GM23338 (cell line): ENCODE measurements at regions not wholly inside any gene's neighbourhood (a gene's known extent, or its start where the extent isn't known, plus 50 kb on each side); places are given as distances from the start of the nearest gene placed in this dataset.

Source experiments
- ATAC-seq: fragments of 200-7000 bp; cut with Tn5 transposase; 3 replicates; pipeline ENCODE4 v1.9.1; 2020
- DNase-seq: peaks from one replicate; pipeline ENCODE4 v3.0.0-alpha.2; 2015; ENCODE audit warnings: low spot score
- H2AFZ ChIP-seq: fragments of 200-600 bp; sonication (generic); 2 replicates; pipeline ENCODE4 v1.8.0; 2016; ENCODE audit warnings: antibody characterized with exemption, mild to moderate bottlenecking, moderate library complexity
- H3F3A ChIP-seq: fragments of 200-600 bp; sonication (generic); replicated peaks from 2 replicates; pipeline ENCODE4 v1.8.0; 2017; ENCODE audit warnings: antibody characterized with exemption, mixed run types, low read depth
- H3K27ac ChIP-seq: fragments of 200-600 bp; sonication (generic); 2 replicates; pipeline ENCODE4 v1.6.1; 2016; ENCODE audit warnings: low read depth
- H3K27me3 ChIP-seq: fragments of 200-600 bp; sonication (generic); 2 replicates; pipeline ENCODE4 v1.8.0; 2016; ENCODE audit warnings: mild to moderate bottlenecking, mixed run types, moderate library complexity; ENCODE audit not compliant: insufficient read depth
- H3K36me3 ChIP-seq: fragments of 200-600 bp; sonication (generic); 2 replicates; pipeline ENCODE4 v1.8.0; 2016; ENCODE audit warnings: mild to moderate bottlenecking; ENCODE audit not compliant: insufficient read depth
- H3K4me1 ChIP-seq: fragments of 200-600 bp; sonication (generic); 2 replicates; pipeline ENCODE4 v1.8.0; 2016; ENCODE audit warnings: mild to moderate bottlenecking, moderate library complexity; ENCODE audit not compliant: insufficient read depth
- H3K4me2 ChIP-seq: fragments of 200-600 bp; sonication (generic); 2 replicates; pipeline ENCODE4 v1.7.1; 2017; ENCODE audit warnings: mixed run types
- H3K4me3 ChIP-seq: fragments of 200-600 bp; sonication (generic); 2 replicates; pipeline ENCODE4 v1.6.1; 2016; ENCODE audit warnings: mixed run types
- H3K79me2 ChIP-seq: fragments of 200-600 bp; sonication (generic); replicated peaks from 2 replicates; pipeline ENCODE4 v1.8.0; 2017; ENCODE audit warnings: mild to moderate bottlenecking; ENCODE audit not compliant: insufficient read depth
- H3K9me2 ChIP-seq: fragments of 200-600 bp; sonication (generic); 2 replicates; pipeline ENCODE4 v1.8.0; 2017; ENCODE audit not compliant: insufficient read depth
- H4K20me1 ChIP-seq: fragments of 200-600 bp; sonication (generic); replicated peaks from 2 replicates; pipeline ENCODE4 v1.8.0; 2017; ENCODE audit warnings: mild to moderate bottlenecking; ENCODE audit not compliant: insufficient read depth
- H3K27ac Mint-ChIP-seq: 2 replicates; pipeline ENCODE4 v1.8.0; 2020; ENCODE audit warnings: inconsistent platforms, mild to moderate bottlenecking, moderate library complexity, mixed read lengths
- H3K27me3 Mint-ChIP-seq: 3 replicates; pipeline ENCODE4 v1.8.0; 2022; ENCODE audit warnings: low read depth, mild to moderate bottlenecking, moderate library complexity, mixed read lengths, inconsistent platforms; ENCODE audit not compliant: insufficient read depth, poor library complexity
- H3K36me3 Mint-ChIP-seq: 3 replicates; pipeline ENCODE4 v1.8.0; 2021; ENCODE audit warnings: low read depth, mild to moderate bottlenecking, inconsistent platforms, moderate library complexity, mixed read lengths
- H3K4me1 Mint-ChIP-seq: 3 replicates; pipeline ENCODE4 v1.8.0; 2020; ENCODE audit warnings: mild to moderate bottlenecking, inconsistent platforms, mixed read lengths
- H3K4me3 Mint-ChIP-seq: 3 replicates; pipeline ENCODE4 v1.8.0; 2021; ENCODE audit warnings: moderate library complexity, mild to moderate bottlenecking, inconsistent platforms, mixed read lengths
- H3K9me3 Mint-ChIP-seq: 3 replicates; pipeline ENCODE4 v1.8.0; 2020; ENCODE audit warnings: moderate library complexity, mild to moderate bottlenecking, inconsistent platforms, mixed read lengths
- CREB1 ChIP-seq: fragments of 250-450 bp; sonication (Bioruptor Pico); IDR thresholded peaks from 2 replicates; pipeline ENCODE4 v1.5.0; 2020; ENCODE audit warnings: low read depth, mild to moderate bottlenecking, moderate library complexity
- ETS1 ChIP-seq: IDR thresholded peaks from 2 replicates; pipeline ENCODE4 v1.6.1; 2016; ENCODE audit warnings: antibody characterized with exemption
- EZH2 ChIP-seq: fragments of 200-600 bp; sonication (generic); IDR thresholded peaks from one replicate; pipeline ENCODE4 v1.8.0; 2017; ENCODE audit warnings: antibody characterized with exemption, mild to moderate bottlenecking, low read depth; ENCODE audit not compliant: unreplicated experiment
- EZH2phosphoT487 ChIP-seq: fragments of 200-600 bp; sonication (generic); IDR thresholded peaks from one replicate; pipeline ENCODE4 v1.8.1; 2018; ENCODE audit warnings: antibody characterized with exemption; ENCODE audit not compliant: unreplicated experiment
- JUNB ChIP-seq: IDR thresholded peaks from one replicate; pipeline ENCODE4 v1.6.1; 2016; ENCODE audit warnings: antibody characterized with exemption; ENCODE audit not compliant: unreplicated experiment
- NANOG ChIP-seq: IDR thresholded peaks from 2 replicates; pipeline ENCODE4 v1.6.1; 2016; ENCODE audit warnings: antibody characterized with exemption, borderline replicate concordance
- POLR2AphosphoS5 ChIP-seq: IDR thresholded peaks from 2 replicates; pipeline ENCODE4 v1.6.1; 2016; ENCODE audit warnings: antibody characterized with exemption, low read depth
- STAT1 ChIP-seq: IDR thresholded peaks from one replicate; pipeline ENCODE4 v1.6.1; 2016; ENCODE audit warnings: antibody characterized with exemption; ENCODE audit not compliant: unreplicated experiment
- ZNF114 ChIP-seq: fragments of 250-450 bp; sonication (Bioruptor Pico); IDR thresholded peaks from 2 replicates; pipeline ENCODE4 v1.5.0; 2020; ENCODE audit warnings: mild to moderate bottlenecking, moderate library complexity
- ZNF331 ChIP-seq: fragments of 250-450 bp; sonication (Bioruptor Pico); IDR thresholded peaks from 2 replicates; pipeline ENCODE4 v1.5.0; 2020; ENCODE audit warnings: low read depth, mild to moderate bottlenecking, moderate library complexity
- ZNF462 ChIP-seq: fragments of 250-450 bp; sonication (Bioruptor Pico); IDR thresholded peaks from 2 replicates; pipeline ENCODE4 v1.5.0; 2020; ENCODE audit warnings: mild to moderate bottlenecking, moderate library complexity
- TF ChIP-seq, protein P1 (sequence below): IDR thresholded peaks from one replicate; pipeline ENCODE4 v1.6.1; 2018; ENCODE audit warnings: antibody characterized with exemption; ENCODE audit not compliant: unreplicated experiment
- TF ChIP-seq, protein P2 (sequence below), 2 experiments: fragments of 200-600 bp in 1 of 2; sonication (generic) in 1 of 2; conservative IDR thresholded peaks; 2 replicates each; pipeline versions ENCODE4 v1.5.1 to v1.6.1; 2016 to 2017; ENCODE audit warnings: antibody characterized with exemption in 2 of 2, low read depth in 2 of 2, mild to moderate bottlenecking in 2 of 2, moderate library complexity in 1 of 2

DNA sequence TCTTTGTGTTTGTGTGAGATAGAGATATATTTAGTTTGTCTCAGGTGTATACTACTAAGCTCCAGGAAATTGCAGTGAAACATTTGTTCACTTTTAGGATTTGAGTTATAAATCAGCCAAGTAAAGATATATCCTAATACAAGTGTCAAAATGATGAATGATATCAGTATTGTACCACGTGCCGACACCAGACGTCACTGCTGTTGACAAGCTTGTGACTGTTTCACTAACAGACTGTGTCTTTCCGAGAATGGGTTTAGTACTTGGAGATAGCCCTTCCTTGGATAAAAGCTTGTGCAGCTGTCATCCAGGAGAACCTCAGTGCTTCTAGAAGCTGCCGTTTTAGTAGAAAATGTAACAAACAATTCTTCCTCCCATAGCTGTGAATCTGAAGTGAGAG, 343.3 kb downstream of the FBXO8 start:
- H3K36me3 ChIP-seq, result no peaks in the 10 kb centered on the region

More for the DNA sequence above, 343.3 kb downstream of the FBXO8 start:
- Histone ChIP-seq H3K27ac (no peak overlapping the region), H4K20me1 (no peaks in the 10 kb centered on the region), H3K27me3 (no peaks in the 10 kb centered on the region), H3F3A (no peaks in the 10 kb centered on the region), H3K79me2 (no peaks in the 10 kb centered on the region), H3K9me2 (no peaks in the 10 kb centered on the region), H3K4me1 (peaks cover 15% of the 10 kb centered on the region), H3K4me3 (no peak overlapping the region), H2AFZ (no peak overlapping the region), H3K4me2 (no peak overlapping the region)
- H3K27me3 Mint-ChIP-seq, result no peaks in the 10 kb centered on the region
- no peak overlapping the region for H3K4me3 Mint-ChIP-seq
- TF ChIP-seq, protein P1, sequence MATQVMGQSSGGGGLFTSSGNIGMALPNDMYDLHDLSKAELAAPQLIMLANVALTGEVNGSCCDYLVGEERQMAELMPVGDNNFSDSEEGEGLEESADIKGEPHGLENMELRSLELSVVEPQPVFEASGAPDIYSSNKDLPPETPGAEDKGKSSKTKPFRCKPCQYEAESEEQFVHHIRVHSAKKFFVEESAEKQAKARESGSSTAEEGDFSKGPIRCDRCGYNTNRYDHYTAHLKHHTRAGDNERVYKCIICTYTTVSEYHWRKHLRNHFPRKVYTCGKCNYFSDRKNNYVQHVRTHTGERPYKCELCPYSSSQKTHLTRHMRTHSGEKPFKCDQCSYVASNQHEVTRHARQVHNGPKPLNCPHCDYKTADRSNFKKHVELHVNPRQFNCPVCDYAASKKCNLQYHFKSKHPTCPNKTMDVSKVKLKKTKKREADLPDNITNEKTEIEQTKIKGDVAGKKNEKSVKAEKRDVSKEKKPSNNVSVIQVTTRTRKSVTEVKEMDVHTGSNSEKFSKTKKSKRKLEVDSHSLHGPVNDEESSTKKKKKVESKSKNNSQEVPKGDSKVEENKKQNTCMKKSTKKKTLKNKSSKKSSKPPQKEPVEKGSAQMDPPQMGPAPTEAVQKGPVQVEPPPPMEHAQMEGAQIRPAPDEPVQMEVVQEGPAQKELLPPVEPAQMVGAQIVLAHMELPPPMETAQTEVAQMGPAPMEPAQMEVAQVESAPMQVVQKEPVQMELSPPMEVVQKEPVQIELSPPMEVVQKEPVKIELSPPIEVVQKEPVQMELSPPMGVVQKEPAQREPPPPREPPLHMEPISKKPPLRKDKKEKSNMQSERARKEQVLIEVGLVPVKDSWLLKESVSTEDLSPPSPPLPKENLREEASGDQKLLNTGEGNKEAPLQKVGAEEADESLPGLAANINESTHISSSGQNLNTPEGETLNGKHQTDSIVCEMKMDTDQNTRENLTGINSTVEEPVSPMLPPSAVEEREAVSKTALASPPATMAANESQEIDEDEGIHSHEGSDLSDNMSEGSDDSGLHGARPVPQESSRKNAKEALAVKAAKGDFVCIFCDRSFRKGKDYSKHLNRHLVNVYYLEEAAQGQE, result no peak
- TF ChIP-seq ETS1 (no peak), ZNF462 (CRISPR knock-in tag) (no peak), JUNB (no peak), STAT1 (no peak), ZNF331 (CRISPR knock-in tag) (no peak), EZH2 (no peak), NANOG (no peak), ZNF114 (CRISPR knock-in tag) (no peak), EZH2phosphoT487 (no peak), POLR2AphosphoS5 (no peak), CREB1 (CRISPR knock-in tag) (no peak)
- TF ChIP-seq, protein P2, sequence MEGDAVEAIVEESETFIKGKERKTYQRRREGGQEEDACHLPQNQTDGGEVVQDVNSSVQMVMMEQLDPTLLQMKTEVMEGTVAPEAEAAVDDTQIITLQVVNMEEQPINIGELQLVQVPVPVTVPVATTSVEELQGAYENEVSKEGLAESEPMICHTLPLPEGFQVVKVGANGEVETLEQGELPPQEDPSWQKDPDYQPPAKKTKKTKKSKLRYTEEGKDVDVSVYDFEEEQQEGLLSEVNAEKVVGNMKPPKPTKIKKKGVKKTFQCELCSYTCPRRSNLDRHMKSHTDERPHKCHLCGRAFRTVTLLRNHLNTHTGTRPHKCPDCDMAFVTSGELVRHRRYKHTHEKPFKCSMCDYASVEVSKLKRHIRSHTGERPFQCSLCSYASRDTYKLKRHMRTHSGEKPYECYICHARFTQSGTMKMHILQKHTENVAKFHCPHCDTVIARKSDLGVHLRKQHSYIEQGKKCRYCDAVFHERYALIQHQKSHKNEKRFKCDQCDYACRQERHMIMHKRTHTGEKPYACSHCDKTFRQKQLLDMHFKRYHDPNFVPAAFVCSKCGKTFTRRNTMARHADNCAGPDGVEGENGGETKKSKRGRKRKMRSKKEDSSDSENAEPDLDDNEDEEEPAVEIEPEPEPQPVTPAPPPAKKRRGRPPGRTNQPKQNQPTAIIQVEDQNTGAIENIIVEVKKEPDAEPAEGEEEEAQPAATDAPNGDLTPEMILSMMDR (conservative IDR thresholded peaks at IDR 0.05; ENCODE audit: low read depth in 2 of 2), result no peak
- DNase-seq (no peak), ATAC-seq (no peak)
- H3K4me1 Mint-ChIP-seq, result peaks cover 16% of the 10 kb centered on the region
- H3K9me3 Mint-ChIP-seq, result no peaks in the 10 kb centered on the region
- no peaks in the 10 kb centered on the region for H3K36me3 Mint-ChIP-seq
- H3K27ac Mint-ChIP-seq, result no peak overlapping the region
